ENCODE measurements at regions not wholly inside any gene's neighbourhood (a gene's known extent, or its start where the extent isn't known, plus 50 kb on each side); places are given as distances from the start of the nearest gene placed in this dataset.

DNA sequence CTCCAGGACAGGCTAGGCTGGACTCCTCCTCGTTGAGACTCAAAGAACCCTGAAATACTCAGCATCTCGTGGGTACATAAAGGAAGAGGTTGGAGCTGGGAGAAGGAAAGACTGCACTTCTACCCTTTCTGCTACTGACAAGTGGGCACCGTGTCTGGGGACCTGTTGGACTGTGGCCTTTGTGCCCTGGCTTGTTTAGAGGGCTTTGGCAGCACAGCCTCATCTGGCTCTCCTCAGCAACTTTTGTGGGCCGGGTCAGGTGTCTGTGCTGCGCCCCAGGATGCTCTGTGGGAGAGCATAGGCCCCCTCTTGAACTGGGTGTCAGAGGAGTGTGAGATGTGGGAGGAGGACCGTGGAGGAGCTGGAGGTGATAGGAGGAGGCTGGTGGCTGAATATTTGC, 142.4 kb downstream of the FCRL5 start:
- no peak for DNase-seq (ENCODE audit: low read depth, low spot score)
- Histone ChIP-seq H3K79me2 (ENCODE audit: control insufficient read depth, insufficient read depth, low read length) (no peaks in the 10 kb centered on the region), H3K4me2 (ENCODE audit: insufficient read depth, low read length) (no peak overlapping the region), H3K27me3 (ENCODE audit: control insufficient read depth in 2 of 2, insufficient read depth in 2 of 2, low read length in 2 of 2) (no peaks in the 10 kb centered on the region), H3K27ac (ENCODE audit: insufficient read depth, low read depth, low read length) (no peak overlapping the region), H3K4me3 (replicated peaks in 1 of 3; ENCODE audit: insufficient read depth in 1 of 3, low read depth in 1 of 3, low read length in 3 of 3) (no peak overlapping the region), H4K20me1 (replicated peaks; ENCODE audit: control insufficient read depth, extremely low read depth, insufficient read depth, low read length) (no peaks in the 10 kb centered on the region), H3K4me1 (ENCODE audit: control insufficient read depth, extremely low read depth, insufficient read depth, low read length) (peaks cover 11% of the 10 kb centered on the region), H2AFZ (ENCODE audit: low read depth, low read length) (no peak overlapping the region), H3K9ac (replicated peaks; ENCODE audit: extremely low read depth, insufficient read depth, low read length) (no peak overlapping the region), H3K9me1 (replicated peaks; ENCODE audit: control insufficient read depth, extremely low read depth, insufficient read depth, low read length) (no peaks in the 10 kb centered on the region), H3K9me3 (replicated peaks; ENCODE audit: control insufficient read depth, insufficient read depth, low read length) (no peaks in the 10 kb centered on the region), H3K36me3 (ENCODE audit: control insufficient read depth in 2 of 2, extremely low read depth in 1 of 2, insufficient read depth in 2 of 2, low read length in 2 of 2) (no peaks in the 10 kb centered on the region)
- CTCF ChIA-PET, result no interaction called here
- TF ChIP-seq, protein P1, sequence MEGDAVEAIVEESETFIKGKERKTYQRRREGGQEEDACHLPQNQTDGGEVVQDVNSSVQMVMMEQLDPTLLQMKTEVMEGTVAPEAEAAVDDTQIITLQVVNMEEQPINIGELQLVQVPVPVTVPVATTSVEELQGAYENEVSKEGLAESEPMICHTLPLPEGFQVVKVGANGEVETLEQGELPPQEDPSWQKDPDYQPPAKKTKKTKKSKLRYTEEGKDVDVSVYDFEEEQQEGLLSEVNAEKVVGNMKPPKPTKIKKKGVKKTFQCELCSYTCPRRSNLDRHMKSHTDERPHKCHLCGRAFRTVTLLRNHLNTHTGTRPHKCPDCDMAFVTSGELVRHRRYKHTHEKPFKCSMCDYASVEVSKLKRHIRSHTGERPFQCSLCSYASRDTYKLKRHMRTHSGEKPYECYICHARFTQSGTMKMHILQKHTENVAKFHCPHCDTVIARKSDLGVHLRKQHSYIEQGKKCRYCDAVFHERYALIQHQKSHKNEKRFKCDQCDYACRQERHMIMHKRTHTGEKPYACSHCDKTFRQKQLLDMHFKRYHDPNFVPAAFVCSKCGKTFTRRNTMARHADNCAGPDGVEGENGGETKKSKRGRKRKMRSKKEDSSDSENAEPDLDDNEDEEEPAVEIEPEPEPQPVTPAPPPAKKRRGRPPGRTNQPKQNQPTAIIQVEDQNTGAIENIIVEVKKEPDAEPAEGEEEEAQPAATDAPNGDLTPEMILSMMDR (IDR thresholded peaks at IDR 0.05; ENCODE audit: extremely low read depth in 1 of 2, insufficient read depth in 1 of 2, low read depth in 1 of 2, low read length in 2 of 2), result no peak
- TF ChIP-seq GATA2 (IDR thresholded peaks at IDR 0.05; ENCODE audit: insufficient read depth, insufficient read length, low read depth, low read length) (no peak), POLR2AphosphoS5 (IDR thresholded peaks at IDR 0.05; ENCODE audit: insufficient read depth, low read depth, low read length) (no peak), POLR2A (IDR thresholded peaks at IDR 0.05; ENCODE audit: low read depth, low read length) (no peak), FOS (IDR thresholded peaks at IDR 0.05; ENCODE audit: borderline replicate concordance, insufficient read depth, low read length) (no peak), JUN (IDR thresholded peaks at IDR 0.05; ENCODE audit: borderline replicate concordance, insufficient read depth, insufficient read length, low read depth) (no peak), EZH2 (IDR thresholded peaks at IDR 0.05; ENCODE audit: borderline replicate concordance, low read depth, low read length, severe bottlenecking) (no peak), MYC (IDR thresholded peaks at IDR 0.05; ENCODE audit: low read depth, low read length) (no peak)
- TF ChIP-seq, protein P2, sequence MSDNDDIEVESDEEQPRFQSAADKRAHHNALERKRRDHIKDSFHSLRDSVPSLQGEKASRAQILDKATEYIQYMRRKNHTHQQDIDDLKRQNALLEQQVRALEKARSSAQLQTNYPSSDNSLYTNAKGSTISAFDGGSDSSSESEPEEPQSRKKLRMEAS (IDR thresholded peaks at IDR 0.05; ENCODE audit: insufficient read depth, insufficient read length), result no peak
- no TSS peak for BruUV-seq (replicated peaks)
- FAIRE-seq, result no peak
- intact Hi-C loops (cut with micrococcal nuclease), result loop anchor here (2.0 kb wide), 1 partner anchor 19 kb away; no protein-coding TSS in a partner anchor
- POLR2A ChIA-PET, result no interaction called here
- dilution Hi-C loops (cut with MboI; ENCODE audit: extremely low pct_ligation_motif_present, low sequenced_read_pairs), result no loop called here

All from endothelial cell of umbilical vein (primary cell).